Stimulated activated CD4-positive, alpha-beta T cell treated with anti-CD3 and anti-CD28 coated beads, Interleukin-2, amount 100 ng/mL, for 48 hours (primary cell): ENCODE measurements at regions not wholly inside any gene's neighbourhood (a gene's known extent, or its start where the extent isn't known, plus 50 kb on each side); places are given as distances from the start of the nearest gene placed in this dataset.

Experiments used
- DNase-seq, 2 donors: peaks; one replicate each; pipeline ENCODE4 v3.0.0-alpha.2; 2020

GRCh38 chr4:137198791-137199190 is 333.5 kb downstream of the PCDH18 start:
- no peak for DNase-seq

- no peak for DNase-seq
Measured at GRCh38 chr4:137194670-137195069, 337.6 kb downstream of the PCDH18 start.

GRCh38 chr4:137193564-137193963 is 338.7 kb downstream of the PCDH18 start:
- DNase-seq = no peak

- DNase-seq = no peak
Measured at GRCh38 chr4:137181293-137181899, 350.9 kb downstream of the PCDH18 start.

GRCh38 chr4:137180349-137180748 is 351.9 kb downstream of the PCDH18 start:
- no peak for DNase-seq

GRCh38 chr4:137156807-137157206 is 375.5 kb downstream of the PCDH18 start:
- no peak for DNase-seq

GRCh38 chr4:137156054-137156453 is 376.2 kb downstream of the PCDH18 start:
- no peak for DNase-seq

GRCh38 chr4:137131201-137131600 is 401.1 kb downstream of the PCDH18 start:
- no peak for DNase-seq

- no peak for DNase-seq
Measured at GRCh38 chr4:137129845-137130244, 402.4 kb downstream of the PCDH18 start.

- no peak for DNase-seq
Measured at GRCh38 chr4:137129441-137129840, 402.9 kb downstream of the PCDH18 start.

- DNase-seq = no peak
Measured at GRCh38 chr4:137125011-137125410, 407.3 kb downstream of the PCDH18 start.

- no peak for DNase-seq
Measured at GRCh38 chr4:137124278-137124932, 407.9 kb downstream of the PCDH18 start.

- no peak for DNase-seq
Measured at GRCh38 chr4:137122876-137123275, 409.4 kb downstream of the PCDH18 start.

- no peak for DNase-seq
Measured at GRCh38 chr4:137116144-137116543, 416.1 kb downstream of the PCDH18 start.

GRCh38 chr4:137106733-137107132 is 425.6 kb downstream of the PCDH18 start:
- no peak for DNase-seq

GRCh38 chr4:137106287-137106686 is 426.0 kb downstream of the PCDH18 start:
- DNase-seq = no peak

- DNase-seq = no peak
Measured at GRCh38 chr4:137090951-137091350, 441.3 kb downstream of the PCDH18 start.

GRCh38 chr4:137083571-137084135 is 448.6 kb downstream of the PCDH18 start:
- DNase-seq = no peak

GRCh38 chr4:137082061-137082460 is 450.2 kb downstream of the PCDH18 start:
- no peak for DNase-seq

GRCh38 chr4:137076908-137077307 is 455.4 kb downstream of the PCDH18 start:
- DNase-seq = no peak

- DNase-seq = no peak
Measured at GRCh38 chr4:137075586-137075985, 456.7 kb downstream of the PCDH18 start.

GRCh38 chr4:137070614-137071013 is 461.7 kb downstream of the PCDH18 start:
- no peak for DNase-seq

- no peak for DNase-seq
Measured at GRCh38 chr4:137069473-137069872, 462.8 kb downstream of the PCDH18 start.

- no peak for DNase-seq
Measured at GRCh38 chr4:137067735-137068134, 464.6 kb downstream of the PCDH18 start.

GRCh38 chr4:137065311-137065710 is 467.0 kb downstream of the PCDH18 start:
- no peak for DNase-seq
